H9 (cell line): ENCODE measurements at regions not wholly inside any gene's neighbourhood (a gene's known extent, or its start where the extent isn't known, plus 50 kb on each side); places are given as distances from the start of the nearest gene placed in this dataset.

Experiments used
- DNase-seq: peaks from one replicate; pipeline ENCODE4 v3.0.0-alpha.2; 2017
- H2AFZ ChIP-seq: one replicate; pipeline ENCODE4 v1.6.1; 2013; ENCODE audit warnings: mild to moderate bottlenecking, low read length, control low read depth, moderate library complexity
- H2AK5ac ChIP-seq: 2 replicates; pipeline ENCODE4 v1.6.1; 2013; ENCODE audit warnings: low read length, control low read depth, mixed read lengths; ENCODE audit not compliant: insufficient read length
- H2BK120ac ChIP-seq: one replicate; pipeline ENCODE4 v1.6.1; 2013; ENCODE audit warnings: low read depth, mild to moderate bottlenecking, low read length, control low read depth, inconsistent platforms; ENCODE audit not compliant: poor library complexity, severe bottlenecking
- H2BK12ac ChIP-seq: 2 replicates; pipeline ENCODE4 v1.6.1; 2013; ENCODE audit warnings: low read length, control low read depth, mixed read lengths, low read depth; ENCODE audit not compliant: insufficient read length
- H2BK15ac ChIP-seq: 2 replicates; pipeline ENCODE4 v1.6.1; 2013; ENCODE audit warnings: low read depth, low read length, control low read depth
- H2BK20ac ChIP-seq: one replicate; pipeline ENCODE4 v1.6.1; 2013; ENCODE audit warnings: low read depth, mild to moderate bottlenecking, low read length, control low read depth, inconsistent platforms; ENCODE audit not compliant: poor library complexity, severe bottlenecking
- H2BK5ac ChIP-seq: 2 replicates; pipeline ENCODE4 v1.6.1; 2013; ENCODE audit warnings: low read length, control low read depth, mixed read lengths; ENCODE audit not compliant: insufficient read length
- H3K14ac ChIP-seq: 2 replicates; pipeline ENCODE4 v1.6.1; 2013; ENCODE audit warnings: low read length, control low read depth; ENCODE audit not compliant: insufficient read depth
- H3K18ac ChIP-seq: 2 replicates; pipeline ENCODE4 v1.6.1; 2013; ENCODE audit warnings: low read depth, mild to moderate bottlenecking, mixed read lengths, low read length, control low read depth; ENCODE audit not compliant: insufficient read length
- H3K23ac ChIP-seq: 2 replicates; pipeline ENCODE4 v1.6.1; 2013; ENCODE audit warnings: low read length, control low read depth, mixed read lengths, low read depth; ENCODE audit not compliant: insufficient read length
- H3K23me2 ChIP-seq: 2 replicates; pipeline ENCODE4 v1.6.1; 2013; ENCODE audit warnings: low read depth, mild to moderate bottlenecking, mixed read lengths, low read length, control low read depth; ENCODE audit not compliant: insufficient read length, poor library complexity, severe bottlenecking
- H3K27ac ChIP-seq: 2 replicates; pipeline ENCODE4 v1.5.1; 2013; ENCODE audit warnings: low read length, control low read depth, mixed read lengths, low read depth; ENCODE audit not compliant: insufficient read length
- H3K27me3 ChIP-seq: 2 replicates; pipeline ENCODE4 v1.6.1; 2013; ENCODE audit warnings: low read length, control low read depth, inconsistent platforms; ENCODE audit not compliant: insufficient read depth
- H3K4ac ChIP-seq: 2 replicates; pipeline ENCODE4 v1.6.1; 2013; ENCODE audit warnings: low read depth, mild to moderate bottlenecking, control low read depth, inconsistent platforms, low read length, moderate library complexity
- H3K4me1 ChIP-seq: 2 replicates; pipeline ENCODE4 v1.6.1; 2013; ENCODE audit warnings: low read length, control low read depth, inconsistent platforms; ENCODE audit not compliant: insufficient read depth
- H3K4me2 ChIP-seq: 2 replicates; pipeline ENCODE4 v1.6.1; 2013; ENCODE audit warnings: low read length, control low read depth, mixed read lengths; ENCODE audit not compliant: insufficient read length, insufficient read depth
- H3K56ac ChIP-seq: 2 replicates; pipeline ENCODE4 v1.6.1; 2013; ENCODE audit warnings: low read depth, mild to moderate bottlenecking, mixed read lengths, low read length, control low read depth; ENCODE audit not compliant: insufficient read length
- H3K79me1 ChIP-seq: 2 replicates; pipeline ENCODE4 v1.6.1; 2013; ENCODE audit warnings: low read depth, mild to moderate bottlenecking, moderate library complexity, low read length, control low read depth, inconsistent platforms; ENCODE audit not compliant: insufficient read depth, poor library complexity, severe bottlenecking
- H3K79me2 ChIP-seq: 2 replicates; pipeline ENCODE4 v1.6.1; 2013; ENCODE audit warnings: low read length, control low read depth, inconsistent platforms; ENCODE audit not compliant: insufficient read depth
- H3K9ac ChIP-seq: 2 replicates; pipeline ENCODE4 v1.6.1; 2013; ENCODE audit warnings: low read length, control low read depth, mixed read lengths; ENCODE audit not compliant: insufficient read length; ENCODE audit errors: extremely low read depth
- H3K9me3 ChIP-seq: one replicate; pipeline ENCODE4 v1.6.1; 2013; ENCODE audit warnings: low read depth, low read length, inconsistent platforms; ENCODE audit not compliant: control insufficient read depth
- H3T11ph ChIP-seq: one replicate; pipeline ENCODE4 v1.6.1; 2013; ENCODE audit warnings: mild to moderate bottlenecking, low read length, control low read depth, inconsistent platforms
- H4K20me1 ChIP-seq: one replicate; pipeline ENCODE4 v1.6.1; 2013; ENCODE audit not compliant: control insufficient read depth, insufficient read length, insufficient read depth
- H4K5ac ChIP-seq: 2 replicates; pipeline ENCODE4 v1.6.1; 2013; ENCODE audit warnings: low read depth, mild to moderate bottlenecking, mixed read lengths, low read length, control low read depth; ENCODE audit not compliant: insufficient read length
- H4K8ac ChIP-seq: replicated peaks from 2 replicates; pipeline ENCODE4 v1.6.1; 2013; ENCODE audit warnings: low read length, control low read depth, mixed read lengths, low read depth; ENCODE audit not compliant: insufficient read length
- H4K91ac ChIP-seq: 2 replicates; pipeline ENCODE4 v1.6.1; 2013; ENCODE audit warnings: low read depth, mild to moderate bottlenecking, moderate library complexity, mixed read lengths, low read length, control low read depth; ENCODE audit not compliant: insufficient read length
- H3K27ac Mint-ChIP-seq, 3 experiments: 2 replicates in 2 of 3; 3 replicates in 1 of 3; pipeline ENCODE4 v1.8.0; 2020 to 2021; ENCODE audit warnings: mixed read lengths in 3 of 3, mild to moderate bottlenecking in 1 of 3, moderate library complexity in 1 of 3
- H3K27me3 Mint-ChIP-seq: 2 replicates; pipeline ENCODE4 v1.8.0; 2021; ENCODE audit warnings: low read depth, mild to moderate bottlenecking, moderate library complexity, mixed read lengths
- H3K36me3 Mint-ChIP-seq, 3 experiments: 2 replicates in 2 of 3; 3 replicates in 1 of 3; pipeline ENCODE4 v1.8.0; 2020 to 2021; ENCODE audit warnings: low read depth in 3 of 3, mixed read lengths in 3 of 3; ENCODE audit not compliant: insufficient read depth in 1 of 3
- H3K4me1 Mint-ChIP-seq, 2 experiments: 2 replicates each; pipeline ENCODE4 v1.8.0; 2020; ENCODE audit warnings: mixed read lengths in 2 of 2
- H3K4me3 Mint-ChIP-seq, 2 experiments: 2 replicates in 1 of 2; 3 replicates in 1 of 2; pipeline ENCODE4 v1.8.0; 2020 to 2021; ENCODE audit warnings: mild to moderate bottlenecking in 2 of 2, mixed read lengths in 2 of 2, moderate library complexity in 1 of 2
- H3K9me3 Mint-ChIP-seq, 2 experiments: 2 replicates in 1 of 2; 3 replicates in 1 of 2; pipeline ENCODE4 v1.8.0; 2020; ENCODE audit warnings: mild to moderate bottlenecking in 2 of 2, mixed read lengths in 2 of 2, moderate library complexity in 1 of 2
- CTCF ChIP-seq: fragments of 200-600 bp; sonication (generic); conservative IDR thresholded peaks from 3 replicates; pipeline ENCODE4 v1.8.0; 2021; ENCODE audit warnings: antibody characterized with exemption, mild to moderate bottlenecking
- WGBS: extraction: QIAGEN DNeasy Blood & Tissue Kit; methylation state at CpG from one replicate; pipeline ENCODE4 v1.1.7; 2013; ENCODE audit warnings: missing lambda C conversion rate, low lambda C conversion rate, mixed read lengths; ENCODE audit not compliant: insufficient read length; ENCODE audit errors: extremely low coverage; 5-methylcytosine and 5-hydroxymethylcytosine counted together

GRCh38 chr4:17085416-17085815 is 187.0 kb upstream of the LDB2 start:
- Histone ChIP-seq H3K79me1 (no peaks in the 10 kb centered on the region), H3K9ac (no peak overlapping the region), H3K4me1 (peaks cover 4% of the 10 kb centered on the region; the same call in 1 of the 2 replicates), H3T11ph (no peak overlapping the region), H2AFZ (no peak overlapping the region), H2BK20ac (no peak overlapping the region), H2BK120ac (no peak overlapping the region), H3K14ac (no peak overlapping the region), H3K4ac (no peak overlapping the region), H4K20me1 (no peaks in the 10 kb centered on the region), H3K27ac (no peak overlapping the region), H3K23ac (no peak overlapping the region), H3K18ac (no peak overlapping the region), H4K5ac (no peak overlapping the region), H3K4me2 (no peak overlapping the region), H2BK12ac (no peak overlapping the region), H4K8ac (no peak overlapping the region), H2BK15ac (no peak overlapping the region), H2BK5ac (no peak overlapping the region), H3K27me3 (no peaks in the 10 kb centered on the region), H3K9me3 (no peaks in the 10 kb centered on the region), H2AK5ac (no peak overlapping the region), H4K91ac (no peak overlapping the region), H3K79me2 (no peaks in the 10 kb centered on the region), H3K23me2 (no peaks in the 10 kb centered on the region), H3K56ac (no peak overlapping the region)
- no CpG with 5 or more reads among the region's 5 CpGs for WGBS
- no peak overlapping the region for H3K4me3 Mint-ChIP-seq
- no peaks in the 10 kb centered on the region for H3K27me3 Mint-ChIP-seq
- no peaks in the 10 kb centered on the region; a peak in 1 of 5 replicates for H3K9me3 Mint-ChIP-seq
- no peak for DNase-seq
- peaks cover 0 to 4% (median 0%) of the 10 kb centered on the region in 3 experiments; a peak in 3 of 7 replicates for H3K36me3 Mint-ChIP-seq
- H3K4me1 Mint-ChIP-seq: peaks cover 6 to 9% of the 10 kb centered on the region in 2 experiments
- TF ChIP-seq CTCF: no peak
- no peak overlapping the region for H3K27ac Mint-ChIP-seq
